ENCODE measurements at regions not wholly inside any gene's neighbourhood (a gene's known extent, or its start where the extent isn't known, plus 50 kb on each side); places are given as distances from the start of the nearest gene placed in this dataset.

DNA sequence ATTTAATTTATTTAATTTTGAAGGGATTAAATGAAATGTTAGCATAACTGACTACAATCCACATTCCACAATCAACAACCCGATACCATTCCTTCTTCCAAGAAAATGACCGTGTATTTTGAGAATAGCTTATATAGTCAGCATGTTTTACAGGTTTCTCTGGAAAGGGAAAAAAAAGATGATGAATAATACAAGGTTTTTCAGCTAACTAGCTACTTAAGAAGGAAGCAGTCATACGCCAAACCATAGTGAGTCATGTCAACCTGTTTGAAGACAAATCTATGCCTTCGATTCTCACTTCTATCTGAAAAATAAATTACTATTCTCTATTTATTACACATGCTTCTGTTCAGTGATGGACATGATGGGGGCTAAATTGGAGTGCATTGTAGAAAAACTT, 258.6 kb downstream of the EFNB2 start:
- TF ChIP-seq CTCF (conservative IDR thresholded peaks at IDR 0.05 in 1 of 2, IDR thresholded peaks at IDR 0.05 in 1 of 2; ENCODE audit: extremely low read depth in 1 of 2, insufficient read depth in 1 of 2, low read depth in 1 of 2, low read length in 2 of 2), result no peak
- TF ChIP-seq EZH2 (IDR thresholded peaks at IDR 0.05; ENCODE audit: borderline replicate concordance, low read length), result no peak

Data from mammary epithelial cell (primary cell).